ENCODE measurements at regions not wholly inside any gene's neighbourhood (a gene's known extent, or its start where the extent isn't known, plus 50 kb on each side); places are given as distances from the start of the nearest gene placed in this dataset.

- Histone ChIP-seq H3K4ac (ENCODE audit: low read depth, low read length) (no peak overlapping the region), H3K9me1 (ENCODE audit: insufficient read depth, low read length) (no peaks in the 10 kb centered on the region), H2BK5ac (ENCODE audit: low read depth, low read length, poor library complexity, severe bottlenecking) (no peak overlapping the region), H3K23ac (ENCODE audit: low read depth, low read length) (no peak overlapping the region), H3K4me3 (ENCODE audit: insufficient read depth, low read depth, low read length) (no peak overlapping the region), H4K91ac (ENCODE audit: insufficient read depth, low read depth, low read length) (no peak overlapping the region), H4K20me1 (ENCODE audit: insufficient read depth, low read length) (no peaks in the 10 kb centered on the region), H2AK5ac (ENCODE audit: low read depth, low read length) (no peak overlapping the region), H3K4me1 (ENCODE audit: control insufficient read depth, insufficient read depth, low read length) (no peaks in the 10 kb centered on the region), H3K14ac (replicated peaks; ENCODE audit: low read depth, low read length) (no peak overlapping the region), H3K18ac (ENCODE audit: low read depth, low read length) (no peak overlapping the region), H2BK15ac (ENCODE audit: low read depth, low read length) (no peak overlapping the region), H2AFZ (replicated peaks; ENCODE audit: low read length, poor library complexity) (no peak overlapping the region), H2AK9ac (replicated peaks; ENCODE audit: low read depth, low read length, poor library complexity) (no peak overlapping the region), H3K79me1 (ENCODE audit: low read depth in 1 of 2, low read length in 2 of 2) (no peaks in the 10 kb centered on the region), H3K4me2 (ENCODE audit: low read depth, low read length) (no peak overlapping the region), H4K5ac (ENCODE audit: low read depth, low read length) (no peak overlapping the region), H3K36me3 (ENCODE audit: control insufficient read depth, insufficient read depth, low read length) (no peaks in the 10 kb centered on the region), H3K27me3 (ENCODE audit: control insufficient read depth, insufficient read depth, low read length) (no peaks in the 10 kb centered on the region), H3K56ac (ENCODE audit: extremely low read depth, insufficient read depth, low read length) (no peak overlapping the region), H3K27ac (ENCODE audit: insufficient read depth, low read length) (no peak overlapping the region), H3K9ac (ENCODE audit: low read depth, low read length) (no peak overlapping the region), H3K9me3 (ENCODE audit: control insufficient read depth, insufficient read depth, low read length) (peaks cover 10% of the 10 kb centered on the region), H4K8ac (ENCODE audit: low read depth in 2 of 2, low read length in 2 of 2) (no peak overlapping the region), H2BK120ac (ENCODE audit: low read depth, low read length) (no peak overlapping the region), H2BK20ac (ENCODE audit: low read depth, low read length) (no peak overlapping the region)
- no peak for DNase-seq
- intact Hi-C loops (cut with micrococcal nuclease) (no loop called here), in situ Hi-C loops (cut with MboI; ENCODE audit: low sequenced_read_pairs) (no loop called here), dilution Hi-C loops (cut with HindIII; ENCODE audit: low sequenced_read_pairs, unreplicated experiment) (no loop called here)
- POLR2A ChIA-PET (ENCODE audit: unreplicated experiment), result no interaction called here
- CTCF ChIA-PET, result no interaction called here
- WGBS, 2 experiments (ENCODE audit: extremely low coverage in 2 of 2, insufficient read length in 1 of 2), result no CpG with 5 or more reads among the region's 6 CpGs
- no TSS peak for BruUV-seq (replicated peaks)
- TF ChIP-seq MXI1 (IDR thresholded peaks at IDR 0.05; ENCODE audit: borderline replicate concordance, low read depth, low read length) (no peak), CTCF (conservative IDR thresholded peaks at IDR 0.05; ENCODE audit: low read depth, low read length) (no peak), FOS (IDR thresholded peaks at IDR 0.05; ENCODE audit: low read depth, low read length) (no peak), SMC3 (IDR thresholded peaks at IDR 0.05; ENCODE audit: low read depth, low read length) (no peak), RCOR1 (IDR thresholded peaks at IDR 0.05; ENCODE audit: insufficient replicate concordance, low read length) (no peak), NFE2L2 (IDR thresholded peaks at IDR 0.05; ENCODE audit: low read depth, low read length) (no peak), MAZ (IDR thresholded peaks at IDR 0.05; ENCODE audit: borderline replicate concordance, low read depth, low read length) (no peak), USF2 (IDR thresholded peaks at IDR 0.05; ENCODE audit: low read depth, low read length) (no peak), CHD1 (IDR thresholded peaks at IDR 0.05; ENCODE audit: low read depth, low read length) (no peak), POLR2A (IDR thresholded peaks at IDR 0.05; ENCODE audit: low read depth, low read length) (no peak), RAD21 (IDR thresholded peaks at IDR 0.05; ENCODE audit: low read length) (no peak), ELK1 (IDR thresholded peaks at IDR 0.05; ENCODE audit: borderline replicate concordance, low read depth, low read length) (no peak), CEBPB (IDR thresholded peaks at IDR 0.05; ENCODE audit: low read depth, low read length) (no peak), MAFK (IDR thresholded peaks at IDR 0.05; ENCODE audit: low read depth, low read length) (no peak), BHLHE40 (IDR thresholded peaks at IDR 0.05; ENCODE audit: low read depth, low read length) (no peak), RFX5 (IDR thresholded peaks at IDR 0.05; ENCODE audit: low read depth, low read length) (no peak)
- no peak for ATAC-seq (ENCODE audit: low read depth)
Measured at GRCh38 chr16:6694636-6695035, 638.0 kb upstream of the RBFOX1 start.
